Tibial nerve (tissue), 4 donors: ENCODE measurements at regions not wholly inside any gene's neighbourhood (a gene's known extent, or its start where the extent isn't known, plus 50 kb on each side); places are given as distances from the start of the nearest gene placed in this dataset.

Experiments used
- DNase-seq, 2 donors: peaks; one replicate each; pipeline ENCODE4 v3.0.0-alpha.2; 2019; ENCODE audit warnings: low spot score in 2 of 2
- H3K27ac ChIP-seq, 4 donors: fragments of 200-600 bp; sonication (generic) in 3 of 4; one replicate each; pipeline ENCODE4 v1.5.1; 2017 to 2019; ENCODE audit warnings: mild to moderate bottlenecking in 1 of 4
- H3K27me3 ChIP-seq, 2 donors: fragments of 200-600 bp; sonication (generic) in 1 of 2; one replicate each; pipeline versions ENCODE4 v1.5.1 to v1.6.0; 2017 to 2019
- H3K36me3 ChIP-seq, 3 donors: fragments of 200-600 bp; sonication (generic); one replicate each; pipeline ENCODE4 v1.5.1; 2018 to 2019
- H3K4me1 ChIP-seq, 4 donors: fragments of 200-600 bp; sonication (generic) in 3 of 4; one replicate each; pipeline ENCODE4 v1.5.1; 2017 to 2019
- H3K4me3 ChIP-seq, 4 donors: fragments of 200-600 bp; sonication (generic) in 3 of 4; one replicate each; pipeline ENCODE4 v1.5.1; 2017 to 2019; ENCODE audit warnings: mild to moderate bottlenecking in 1 of 4, moderate library complexity in 1 of 4
- H3K9me3 ChIP-seq, 4 donors: fragments of 200-600 bp; sonication (generic) in 3 of 4; one replicate each; pipeline ENCODE4 v1.5.1; 2017 to 2019
- CTCF ChIP-seq, 5 experiments: fragments of 200-600 bp in 3 of 5; fragments of 450-650 bp in 2 of 5; sonication (generic) in 3 of 5; IDR thresholded peaks; one replicate each; pipeline ENCODE4 v1.5.1; 2016 to 2019; ENCODE audit warnings: antibody characterized with exemption in 5 of 5, mild to moderate bottlenecking in 3 of 5, moderate library complexity in 2 of 5
- EP300 ChIP-seq, 2 donors: sonication (generic); formaldehyde crosslinking; IDR thresholded peaks; one replicate each; pipeline ENCODE4 v1.6.1; 2017; ENCODE audit warnings: antibody characterized with exemption in 2 of 2, mild to moderate bottlenecking in 1 of 2
- POLR2A ChIP-seq, 2 donors: fragments of 450-650 bp; IDR thresholded peaks; one replicate each; pipeline ENCODE4 v1.6.1; 2017; ENCODE audit warnings: antibody characterized with exemption in 2 of 2, mild to moderate bottlenecking in 2 of 2, moderate library complexity in 2 of 2
- WGBS, 2 donors: methylation state at CpG; one replicate each; pipeline ENCODE4 v1.1.5; 2018; 5-methylcytosine and 5-hydroxymethylcytosine counted together

DNA sequence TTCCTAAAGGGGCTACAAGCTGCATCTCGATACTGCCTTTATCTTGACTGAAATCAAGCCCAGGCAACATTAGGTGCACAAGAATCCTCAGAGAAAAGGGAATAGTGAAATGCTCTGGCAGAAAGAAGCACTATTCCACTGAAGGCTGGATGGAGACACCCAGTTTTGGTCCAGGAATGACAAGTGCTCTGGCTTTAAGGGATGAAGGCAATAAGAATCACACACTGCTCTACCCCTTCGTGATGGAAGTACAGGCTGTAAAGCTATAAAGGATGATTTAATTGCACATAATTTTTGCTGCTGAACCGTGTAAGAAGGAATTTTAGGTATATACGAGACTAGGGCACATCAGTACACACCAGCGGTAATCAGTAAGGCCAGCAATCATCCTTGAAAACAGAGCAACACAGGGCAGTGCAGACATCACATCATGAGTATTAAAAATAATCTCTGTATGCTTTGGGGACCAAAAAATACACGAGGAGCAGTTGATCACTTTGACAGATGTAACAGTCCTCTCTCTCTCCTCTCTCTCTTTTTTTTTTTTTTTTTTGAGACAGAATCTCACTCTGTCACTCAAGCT lies 414.6 kb upstream of the TBL1XR1 start:
- Histone ChIP-seq H3K36me3 (no peaks in the 10 kb centered on the region), H3K4me1 (peaks cover 0 to 33% (median 8%) of the 10 kb centered on the region in 4 donors), H3K27me3 (no peaks in the 10 kb centered on the region), H3K27ac (no peak overlapping the region), H3K4me3 (no peak overlapping the region), H3K9me3 (no peaks in the 10 kb centered on the region)
- DNase-seq, result no peak
- TF ChIP-seq POLR2A (IDR thresholded peaks at IDR 0.05) (no peak), EP300 (IDR thresholded peaks at IDR 0.05) (no peak), CTCF (IDR thresholded peaks at IDR 0.05) (no peak)
- 50 to 51% methylated on average over 6 of the region's 6 CpGs for WGBS, 2 donors

- Histone ChIP-seq H3K27ac (no peak overlapping the region), H3K4me1 (peaks cover 0 to 41% (median 10%) of the 10 kb centered on the region in 4 donors)
- TF ChIP-seq POLR2A (IDR thresholded peaks at IDR 0.05) (no peak), EP300 (IDR thresholded peaks at IDR 0.05) (no peak), CTCF (IDR thresholded peaks at IDR 0.05) (no peak)
These were observed 416.6 kb upstream of the TBL1XR1 start for GRCh38 chr3:177613901-177614300.

GRCh38 chr3:177615015-177615414 lies 417.7 kb upstream of the TBL1XR1 start:
- H3K4me1 ChIP-seq, result peaks cover 0 to 48% (median 18%) of the 10 kb centered on the region in 4 donors
- no peak overlapping the region for H3K4me3 ChIP-seq
- WGBS, 2 donors, result 15 to 17% methylated on average over 2 of the region's 2 CpGs
- no peaks in the 10 kb centered on the region for H3K27me3 ChIP-seq
- no peak overlapping the region for H3K27ac ChIP-seq
- H3K36me3 ChIP-seq, result no peaks in the 10 kb centered on the region
- TF ChIP-seq EP300 (IDR thresholded peaks at IDR 0.05) (peak in 1 of 2 donors; percentile 94), POLR2A (IDR thresholded peaks at IDR 0.05) (no peak), CTCF (IDR thresholded peaks at IDR 0.05) (no peak)
- no peaks in the 10 kb centered on the region for H3K9me3 ChIP-seq
- DNase-seq, result peak; percentile 73 to 92

More at GRCh38 chr3:177613901-177614300, 416.6 kb upstream of the TBL1XR1 start:
- Histone ChIP-seq H3K4me3 (no peak overlapping the region), H3K36me3 (no peaks in the 10 kb centered on the region), H3K27me3 (no peaks in the 10 kb centered on the region), H3K9me3 (no peaks in the 10 kb centered on the region)
- no peak for DNase-seq

DNA sequence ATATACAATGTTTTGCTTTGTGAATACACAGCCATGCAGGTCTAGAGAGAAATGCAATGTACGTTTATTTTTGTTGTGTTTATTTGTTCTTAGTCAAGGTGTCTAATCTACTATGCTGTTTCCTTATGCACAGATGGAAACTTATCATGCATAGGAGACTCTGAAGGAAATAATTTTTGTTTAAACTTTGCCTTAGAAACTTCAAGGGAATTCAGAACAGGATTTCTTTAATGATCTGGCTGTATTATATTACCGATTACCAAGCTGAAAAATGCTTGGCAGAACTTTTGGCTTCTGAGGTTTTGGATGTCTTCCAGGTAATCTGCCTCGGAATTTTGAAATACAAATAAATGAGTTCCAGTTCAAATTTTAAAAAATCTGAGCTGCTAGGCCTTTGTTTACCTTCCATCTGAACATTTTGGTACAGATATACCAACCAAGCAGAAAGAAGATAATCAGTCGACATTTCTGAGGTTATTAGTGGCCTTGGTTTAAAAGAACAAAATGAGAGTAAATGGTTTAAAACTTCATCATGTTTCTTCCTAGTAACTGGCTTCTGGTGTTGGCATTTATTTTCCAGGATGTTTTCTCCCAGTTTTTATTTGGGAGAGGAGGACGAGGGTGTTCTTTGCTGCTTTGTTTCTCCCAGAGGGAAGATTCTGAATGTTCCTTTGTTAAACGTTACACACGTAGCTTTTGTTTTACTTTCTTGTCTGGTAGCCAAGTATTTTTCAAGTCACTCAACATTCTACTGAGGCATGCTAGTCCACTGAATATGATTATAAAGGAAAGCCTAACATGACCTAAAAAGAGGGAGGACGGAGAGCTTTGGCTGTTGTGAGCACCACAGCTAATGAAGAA lies 421.8 kb upstream of the TBL1XR1 start:
- Histone ChIP-seq H3K27ac (peak overlapping the region; percentile 12 to 77 (median 52)), H3K9me3 (no peaks in the 10 kb centered on the region), H3K4me3 (no peak overlapping the region), H3K36me3 (no peaks in the 10 kb centered on the region), H3K4me1 (peaks cover 0 to 50% (median 18%) of the 10 kb centered on the region in 4 donors), H3K27me3 (no peaks in the 10 kb centered on the region)
- TF ChIP-seq POLR2A (IDR thresholded peaks at IDR 0.05), result no peak
- TF ChIP-seq EP300 (IDR thresholded peaks at IDR 0.05), result peak in 1 of 2 donors; percentile 26
- TF ChIP-seq CTCF (IDR thresholded peaks at IDR 0.05), result no peak
- DNase-seq, result no peak
- WGBS, 2 donors, result 14 to 15% methylated on average over 8 of the region's 8 CpGs

DNA sequence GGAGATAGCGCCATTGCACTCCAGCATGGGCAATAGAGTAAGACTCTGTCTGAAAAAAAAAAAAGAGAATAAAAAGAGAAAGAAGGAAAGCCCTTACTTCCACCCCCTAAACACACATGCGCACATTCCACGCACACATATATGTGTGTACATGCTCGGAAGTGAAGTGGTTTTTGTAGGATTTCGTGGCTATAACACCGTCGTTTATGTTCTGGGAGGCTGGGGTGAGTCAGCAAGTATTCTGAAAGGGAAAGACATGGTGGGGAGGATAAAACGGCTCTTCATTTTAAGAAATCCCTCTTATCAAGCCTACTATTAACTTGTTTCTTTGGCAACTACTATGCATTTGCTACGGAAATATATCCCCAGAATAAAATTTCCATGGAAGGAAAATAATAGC lies 422.8 kb upstream of the TBL1XR1 start:
- Histone ChIP-seq H3K27me3 (no peaks in the 10 kb centered on the region), H3K4me1 (peaks cover 0 to 46% (median 16%) of the 10 kb centered on the region in 4 donors), H3K27ac (peak overlapping the region in 2 of 4 donors; percentile 76 to 77), H3K36me3 (no peaks in the 10 kb centered on the region), H3K9me3 (no peaks in the 10 kb centered on the region), H3K4me3 (no peak overlapping the region)
- no peak for TF ChIP-seq EP300 (IDR thresholded peaks at IDR 0.05)
- no peak for TF ChIP-seq POLR2A (IDR thresholded peaks at IDR 0.05)
- no peak for TF ChIP-seq CTCF (IDR thresholded peaks at IDR 0.05)
- no peak for DNase-seq
- 91 to 92% methylated on average over 9 of the region's 9 CpGs for WGBS, 2 donors
